WTC11 (cell line): ENCODE measurements at regions not wholly inside any gene's neighbourhood (a gene's known extent, or its start where the extent isn't known, plus 50 kb on each side); places are given as distances from the start of the nearest gene placed in this dataset.

Source experiments
- ATAC-seq: fragments of 200-7000 bp; cut with Tn5 transposase; 2 replicates; pipeline ENCODE4 v1.10.0; 2021; ENCODE audit warnings: mild to moderate bottlenecking, moderate library complexity
- CTCF ChIA-PET: fragments of 300-600 bp; sonication (Branson Sonifier 250); formaldehyde crosslinking; loops from one replicate; lab custom pipeline; 2021; ENCODE audit warnings: antibody characterized with exemption; lab: Charles Lee
- POLR2A ChIA-PET: fragments of 350-600 bp; sonication (Branson Sonifier 250); formaldehyde crosslinking; loops from one replicate; lab custom pipeline; 2021; ENCODE audit warnings: antibody characterized with exemption; lab: Charles Lee
- DNase-seq: peaks from one replicate; pipeline ENCODE4 v3.0.0; 2021; ENCODE audit warnings: low spot score
- H3K27ac Mint-ChIP-seq: 2 replicates; pipeline ENCODE4 v1.8.0; 2021; ENCODE audit warnings: mixed read lengths
- H3K27me3 Mint-ChIP-seq: 2 replicates; pipeline ENCODE4 v1.8.0; 2021; ENCODE audit warnings: low read depth, mild to moderate bottlenecking, moderate library complexity, mixed read lengths
- H3K36me3 Mint-ChIP-seq: 2 replicates; pipeline ENCODE4 v1.8.0; 2021; ENCODE audit warnings: mixed read lengths
- H3K4me1 Mint-ChIP-seq: 2 replicates; pipeline ENCODE4 v1.8.0; 2022; ENCODE audit warnings: mixed read lengths
- H3K4me3 Mint-ChIP-seq: 2 replicates; pipeline ENCODE4 v1.8.0; 2021; ENCODE audit warnings: mild to moderate bottlenecking, moderate library complexity, mixed read lengths
- H3K9me3 Mint-ChIP-seq: 2 replicates; pipeline ENCODE4 v1.8.0; 2021; ENCODE audit warnings: mixed read lengths
- ATF1 ChIP-seq: sonication (generic); formaldehyde crosslinking; IDR thresholded peaks from 2 replicates; pipeline ENCODE4 v1.8.1; 2023; ENCODE audit warnings: mild to moderate bottlenecking, moderate library complexity, missing genetic modification reagents
- ATF2 ChIP-seq: sonication (generic); formaldehyde crosslinking; IDR thresholded peaks from 2 replicates; pipeline ENCODE4 v1.8.1; 2022; ENCODE audit warnings: low read depth, missing genetic modification reagents, borderline replicate concordance
- CBFB ChIP-seq: sonication (generic); formaldehyde crosslinking; IDR thresholded peaks from 2 replicates; pipeline ENCODE4 v1.8.1; 2022; ENCODE audit warnings: mild to moderate bottlenecking, low read depth, missing genetic modification reagents
- JAZF1 ChIP-seq: fragments of 250-450 bp; sonication (Bioruptor Pico); IDR thresholded peaks from 2 replicates; pipeline ENCODE4 v1.9.0; 2021; ENCODE audit warnings: moderate library complexity, mild to moderate bottlenecking, inconsistent platforms
- KAT7 ChIP-seq: sonication (generic); formaldehyde crosslinking; IDR thresholded peaks from 2 replicates; pipeline ENCODE4 v1.8.1; 2023; ENCODE audit warnings: missing genetic modification reagents, mild to moderate bottlenecking, borderline replicate concordance
- NFATC4 ChIP-seq: fragments of 250-450 bp; sonication (Bioruptor Pico); IDR thresholded peaks from 2 replicates; pipeline ENCODE4 v1.9.0; 2021; ENCODE audit warnings: mild to moderate bottlenecking
- NFE2L1 ChIP-seq: sonication (generic); formaldehyde crosslinking; IDR thresholded peaks from 2 replicates; pipeline ENCODE4 v1.8.1; 2023; ENCODE audit warnings: missing genetic modification reagents
- NFYB ChIP-seq: sonication (generic); formaldehyde crosslinking; conservative IDR thresholded peaks from 2 replicates; pipeline ENCODE4 v1.8.0; 2022; ENCODE audit warnings: low read depth, missing genetic modification reagents
- NR2C2 ChIP-seq: sonication (generic); formaldehyde crosslinking; IDR thresholded peaks from 2 replicates; pipeline ENCODE4 v1.8.0; 2022; ENCODE audit warnings: mild to moderate bottlenecking, missing genetic modification reagents
- RORB ChIP-seq: fragments of 250-450 bp; sonication (Bioruptor Pico); IDR thresholded peaks from 2 replicates; pipeline ENCODE4 v1.9.0; 2021; ENCODE audit warnings: mild to moderate bottlenecking
- SMAD3 ChIP-seq: sonication (generic); formaldehyde crosslinking; IDR thresholded peaks from 2 replicates; pipeline ENCODE4 v1.8.0; 2022; ENCODE audit warnings: missing genetic modification reagents, mild to moderate bottlenecking, borderline replicate concordance
- TP53 ChIP-seq: sonication (generic); formaldehyde crosslinking; IDR thresholded peaks from 2 replicates; pipeline ENCODE4 v1.8.1; 2023; ENCODE audit warnings: mild to moderate bottlenecking, missing genetic modification reagents
- ZNF263 ChIP-seq: sonication (generic); formaldehyde crosslinking; IDR thresholded peaks from 2 replicates; pipeline ENCODE4 v1.8.1; 2022; ENCODE audit warnings: low read depth, mild to moderate bottlenecking, moderate library complexity, missing genetic modification reagents
- ZNF281 ChIP-seq: sonication (generic); formaldehyde crosslinking; IDR thresholded peaks from 2 replicates; pipeline ENCODE4 v1.8.0; 2023; ENCODE audit warnings: mild to moderate bottlenecking, missing genetic modification reagents
- ZNF423 ChIP-seq: fragments of 250-450 bp; sonication (Bioruptor Pico); IDR thresholded peaks from 2 replicates; pipeline ENCODE4 v2.1.2; 2022; ENCODE audit warnings: mild to moderate bottlenecking, moderate library complexity
- ZNF425 ChIP-seq: fragments of 250-450 bp; sonication (Bioruptor Pico); conservative IDR thresholded peaks from 2 replicates; pipeline ENCODE4 v1.9.0; 2021; ENCODE audit warnings: mild to moderate bottlenecking
- TF ChIP-seq, protein P1 (sequence below): fragments of 250-450 bp; sonication (Bioruptor Pico); IDR thresholded peaks from 2 replicates; pipeline ENCODE4 v1.9.0; 2021; ENCODE audit warnings: mild to moderate bottlenecking, borderline replicate concordance
- TF ChIP-seq, protein P2 (sequence below): fragments of 250-450 bp; sonication (Bioruptor Pico); IDR thresholded peaks from 2 replicates; pipeline ENCODE4 v1.9.0; 2021; ENCODE audit warnings: mild to moderate bottlenecking
- TF ChIP-seq, protein P3 (sequence below): sonication (generic); formaldehyde crosslinking; IDR thresholded peaks from 2 replicates; pipeline ENCODE4 v1.8.1; 2023; ENCODE audit warnings: mild to moderate bottlenecking, missing genetic modification reagents, moderate library complexity
- TF ChIP-seq, protein P4 (sequence below): sonication (generic); formaldehyde crosslinking; IDR thresholded peaks from 2 replicates; pipeline ENCODE4 v1.8.1; 2022; ENCODE audit warnings: low read depth, mild to moderate bottlenecking, moderate library complexity, missing genetic modification reagents, borderline replicate concordance

GRCh38 chr2:66704786-66705185, 269.9 kb downstream of the MEIS1 start:
- CTCF ChIA-PET, result no interaction called here
- TF ChIP-seq NFE2L1 (CRISPR knock-in tag) (no peak), ATF2 (CRISPR knock-in tag) (no peak), ZNF281 (no peak), ZNF263 (no peak), ATF1 (no peak), JAZF1 (CRISPR knock-in tag) (no peak), NFATC4 (CRISPR knock-in tag) (no peak), ZNF423 (CRISPR knock-in tag) (no peak), KAT7 (no peak), TP53 (no peak), CBFB (no peak), RORB (CRISPR knock-in tag) (no peak), NR2C2 (no peak), SMAD3 (CRISPR knock-in tag) (no peak), NFYB (CRISPR knock-in tag) (no peak), ZNF425 (CRISPR knock-in tag) (no peak)
- TF ChIP-seq, protein P1, sequence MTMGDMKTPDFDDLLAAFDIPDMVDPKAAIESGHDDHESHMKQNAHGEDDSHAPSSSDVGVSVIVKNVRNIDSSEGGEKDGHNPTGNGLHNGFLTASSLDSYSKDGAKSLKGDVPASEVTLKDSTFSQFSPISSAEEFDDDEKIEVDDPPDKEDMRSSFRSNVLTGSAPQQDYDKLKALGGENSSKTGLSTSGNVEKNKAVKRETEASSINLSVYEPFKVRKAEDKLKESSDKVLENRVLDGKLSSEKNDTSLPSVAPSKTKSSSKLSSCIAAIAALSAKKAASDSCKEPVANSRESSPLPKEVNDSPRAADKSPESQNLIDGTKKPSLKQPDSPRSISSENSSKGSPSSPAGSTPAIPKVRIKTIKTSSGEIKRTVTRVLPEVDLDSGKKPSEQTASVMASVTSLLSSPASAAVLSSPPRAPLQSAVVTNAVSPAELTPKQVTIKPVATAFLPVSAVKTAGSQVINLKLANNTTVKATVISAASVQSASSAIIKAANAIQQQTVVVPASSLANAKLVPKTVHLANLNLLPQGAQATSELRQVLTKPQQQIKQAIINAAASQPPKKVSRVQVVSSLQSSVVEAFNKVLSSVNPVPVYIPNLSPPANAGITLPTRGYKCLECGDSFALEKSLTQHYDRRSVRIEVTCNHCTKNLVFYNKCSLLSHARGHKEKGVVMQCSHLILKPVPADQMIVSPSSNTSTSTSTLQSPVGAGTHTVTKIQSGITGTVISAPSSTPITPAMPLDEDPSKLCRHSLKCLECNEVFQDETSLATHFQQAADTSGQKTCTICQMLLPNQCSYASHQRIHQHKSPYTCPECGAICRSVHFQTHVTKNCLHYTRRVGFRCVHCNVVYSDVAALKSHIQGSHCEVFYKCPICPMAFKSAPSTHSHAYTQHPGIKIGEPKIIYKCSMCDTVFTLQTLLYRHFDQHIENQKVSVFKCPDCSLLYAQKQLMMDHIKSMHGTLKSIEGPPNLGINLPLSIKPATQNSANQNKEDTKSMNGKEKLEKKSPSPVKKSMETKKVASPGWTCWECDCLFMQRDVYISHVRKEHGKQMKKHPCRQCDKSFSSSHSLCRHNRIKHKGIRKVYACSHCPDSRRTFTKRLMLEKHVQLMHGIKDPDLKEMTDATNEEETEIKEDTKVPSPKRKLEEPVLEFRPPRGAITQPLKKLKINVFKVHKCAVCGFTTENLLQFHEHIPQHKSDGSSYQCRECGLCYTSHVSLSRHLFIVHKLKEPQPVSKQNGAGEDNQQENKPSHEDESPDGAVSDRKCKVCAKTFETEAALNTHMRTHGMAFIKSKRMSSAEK (CRISPR knock-in tag), result no peak
- TF ChIP-seq, protein P2, sequence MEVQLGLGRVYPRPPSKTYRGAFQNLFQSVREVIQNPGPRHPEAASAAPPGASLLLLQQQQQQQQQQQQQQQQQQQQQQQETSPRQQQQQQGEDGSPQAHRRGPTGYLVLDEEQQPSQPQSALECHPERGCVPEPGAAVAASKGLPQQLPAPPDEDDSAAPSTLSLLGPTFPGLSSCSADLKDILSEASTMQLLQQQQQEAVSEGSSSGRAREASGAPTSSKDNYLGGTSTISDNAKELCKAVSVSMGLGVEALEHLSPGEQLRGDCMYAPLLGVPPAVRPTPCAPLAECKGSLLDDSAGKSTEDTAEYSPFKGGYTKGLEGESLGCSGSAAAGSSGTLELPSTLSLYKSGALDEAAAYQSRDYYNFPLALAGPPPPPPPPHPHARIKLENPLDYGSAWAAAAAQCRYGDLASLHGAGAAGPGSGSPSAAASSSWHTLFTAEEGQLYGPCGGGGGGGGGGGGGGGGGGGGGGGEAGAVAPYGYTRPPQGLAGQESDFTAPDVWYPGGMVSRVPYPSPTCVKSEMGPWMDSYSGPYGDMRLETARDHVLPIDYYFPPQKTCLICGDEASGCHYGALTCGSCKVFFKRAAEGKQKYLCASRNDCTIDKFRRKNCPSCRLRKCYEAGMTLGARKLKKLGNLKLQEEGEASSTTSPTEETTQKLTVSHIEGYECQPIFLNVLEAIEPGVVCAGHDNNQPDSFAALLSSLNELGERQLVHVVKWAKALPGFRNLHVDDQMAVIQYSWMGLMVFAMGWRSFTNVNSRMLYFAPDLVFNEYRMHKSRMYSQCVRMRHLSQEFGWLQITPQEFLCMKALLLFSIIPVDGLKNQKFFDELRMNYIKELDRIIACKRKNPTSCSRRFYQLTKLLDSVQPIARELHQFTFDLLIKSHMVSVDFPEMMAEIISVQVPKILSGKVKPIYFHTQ (CRISPR knock-in tag), result no peak
- TF ChIP-seq, protein P3, sequence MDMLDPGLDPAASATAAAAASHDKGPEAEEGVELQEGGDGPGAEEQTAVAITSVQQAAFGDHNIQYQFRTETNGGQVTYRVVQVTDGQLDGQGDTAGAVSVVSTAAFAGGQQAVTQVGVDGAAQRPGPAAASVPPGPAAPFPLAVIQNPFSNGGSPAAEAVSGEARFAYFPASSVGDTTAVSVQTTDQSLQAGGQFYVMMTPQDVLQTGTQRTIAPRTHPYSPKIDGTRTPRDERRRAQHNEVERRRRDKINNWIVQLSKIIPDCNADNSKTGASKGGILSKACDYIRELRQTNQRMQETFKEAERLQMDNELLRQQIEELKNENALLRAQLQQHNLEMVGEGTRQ (CRISPR knock-in tag), result no peak
- TF ChIP-seq, protein P4, sequence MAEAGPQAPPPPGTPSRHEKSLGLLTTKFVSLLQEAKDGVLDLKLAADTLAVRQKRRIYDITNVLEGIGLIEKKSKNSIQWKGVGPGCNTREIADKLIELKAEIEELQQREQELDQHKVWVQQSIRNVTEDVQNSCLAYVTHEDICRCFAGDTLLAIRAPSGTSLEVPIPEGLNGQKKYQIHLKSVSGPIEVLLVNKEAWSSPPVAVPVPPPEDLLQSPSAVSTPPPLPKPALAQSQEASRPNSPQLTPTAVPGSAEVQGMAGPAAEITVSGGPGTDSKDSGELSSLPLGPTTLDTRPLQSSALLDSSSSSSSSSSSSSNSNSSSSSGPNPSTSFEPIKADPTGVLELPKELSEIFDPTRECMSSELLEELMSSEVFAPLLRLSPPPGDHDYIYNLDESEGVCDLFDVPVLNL (CRISPR knock-in tag), result no peak
- TF ChIP-seq, all 79 proteins: peak for 0
- no peak overlapping the region for H3K27ac Mint-ChIP-seq
- H3K4me1 Mint-ChIP-seq, result peaks cover 17% of the 10 kb centered on the region
- no peaks in the 10 kb centered on the region for H3K27me3 Mint-ChIP-seq
- H3K36me3 Mint-ChIP-seq, result no peaks in the 10 kb centered on the region
- POLR2A ChIA-PET, result no interaction called here
- no peaks in the 10 kb centered on the region for H3K9me3 Mint-ChIP-seq
- ATAC-seq, result no peak
- DNase-seq, result no peak
- H3K4me3 Mint-ChIP-seq, result no peak overlapping the region
